HG02973 (cell line): ENCODE measurements at regions not wholly inside any gene's neighbourhood (a gene's known extent, or its start where the extent isn't known, plus 50 kb on each side); places are given as distances from the start of the nearest gene placed in this dataset.
"Not testable (repeated sequence)": the region's sequence is repeated elsewhere in the genome, so short reads cannot be mapped to it uniquely, and the experiment has no call there.

Experiments used
- ATAC-seq: cut with Tn5 transposase; IDR thresholded peaks from one replicate; pipeline ENCODE4 v1.9.1; 2021; ENCODE audit warnings: moderate library complexity; ENCODE audit not compliant: unreplicated experiment

- ATAC-seq, result no peak
Measured at GRCh38 chr13:80957019-80957655, 616.2 kb upstream of the SPRY2 start.

GRCh38 chr13:80955501-80955900 lies 614.6 kb upstream of the SPRY2 start:
- no peak for ATAC-seq

GRCh38 chr13:80952158-80952557 lies 611.2 kb upstream of the SPRY2 start:
- no peak for ATAC-seq

- no peak for ATAC-seq
Measured at GRCh38 chr13:80946008-80946802, 605.3 kb upstream of the SPRY2 start.

GRCh38 chr13:80945328-80945727 lies 604.4 kb upstream of the SPRY2 start:
- no peak for ATAC-seq

GRCh38 chr13:80939581-80939980 lies 598.7 kb upstream of the SPRY2 start:
- ATAC-seq, result no peak

- ATAC-seq, result no peak
Measured at GRCh38 chr13:80931766-80932165, 590.8 kb upstream of the SPRY2 start.

- ATAC-seq, result no peak
Measured at GRCh38 chr13:80931118-80931517, 590.2 kb upstream of the SPRY2 start.

- no peak for ATAC-seq
Measured at GRCh38 chr13:80928241-80928640, 587.3 kb upstream of the SPRY2 start.

GRCh38 chr13:80926024-80926423 lies 585.1 kb upstream of the SPRY2 start:
- not testable (repeated sequence) for ATAC-seq

- ATAC-seq, result no peak
Measured at GRCh38 chr13:80924596-80924995, 583.7 kb upstream of the SPRY2 start.

- no peak for ATAC-seq
Measured at GRCh38 chr13:80923907-80924306, 583.0 kb upstream of the SPRY2 start.

GRCh38 chr13:80921971-80922370 lies 581.0 kb upstream of the SPRY2 start:
- no peak for ATAC-seq

- ATAC-seq, result no peak
Measured at GRCh38 chr13:80921541-80921940, 580.6 kb upstream of the SPRY2 start.

- ATAC-seq, result no peak
Measured at GRCh38 chr13:80906860-80907259, 565.9 kb upstream of the SPRY2 start.

GRCh38 chr13:80904386-80904785 lies 563.5 kb upstream of the SPRY2 start:
- ATAC-seq, result no peak

GRCh38 chr13:80903911-80904310 lies 563.0 kb upstream of the SPRY2 start:
- ATAC-seq, result no peak

- ATAC-seq, result no peak
Measured at GRCh38 chr13:80901530-80901929, 560.6 kb upstream of the SPRY2 start.

- no peak for ATAC-seq
Measured at GRCh38 chr13:80901111-80901510, 560.2 kb upstream of the SPRY2 start.

- ATAC-seq, result no peak
Measured at GRCh38 chr13:80900561-80900960, 559.6 kb upstream of the SPRY2 start.

- ATAC-seq, result not testable (repeated sequence)
Measured at GRCh38 chr13:80897641-80898040, 556.7 kb upstream of the SPRY2 start.

- no peak for ATAC-seq
Measured at GRCh38 chr13:80894917-80895316, 554.0 kb upstream of the SPRY2 start.

GRCh38 chr13:80889829-80890228 lies 548.9 kb upstream of the SPRY2 start:
- ATAC-seq, result no peak
